ENCODE measurements at regions not wholly inside any gene's neighbourhood (a gene's known extent, or its start where the extent isn't known, plus 50 kb on each side); places are given as distances from the start of the nearest gene placed in this dataset.

GRCh38 chr7:13060173-13060572, 372.7 kb downstream of the ARL4A start:
- H3K27me3 ChIP-seq (replicated peaks; ENCODE audit: insufficient read depth, low read depth, low read length, poor library complexity), result peaks cover 23% of the 10 kb centered on the region
- ChIA-PET CTCF (no interaction called here), POLR2A (ENCODE audit: low non-redundant PET) (no interaction called here)
- intact Hi-C loops (cut with micrococcal nuclease; ENCODE audit: unreplicated experiment), result no loop called here
- TF ChIP-seq EZH2 (IDR thresholded peaks at IDR 0.05; ENCODE audit: borderline replicate concordance, low read depth, low read length, poor library complexity, severe bottlenecking), result no peak
- no peak for TF ChIP-seq CTCF (conservative IDR thresholded peaks at IDR 0.05; ENCODE audit: low read depth, low read length)
- no peaks in the 10 kb centered on the region for H3K36me3 ChIP-seq (ENCODE audit: insufficient read depth, low read length, poor library complexity, severe bottlenecking)
- no peak overlapping the region for H3K4me3 ChIP-seq (ENCODE audit: low read depth, low read length, poor library complexity, severe bottlenecking)
- BruUV-seq (replicated peaks), result no TSS peak
- H3K27ac ChIP-seq (ENCODE audit: low read depth, low read length, poor library complexity, severe bottlenecking), result no peak overlapping the region
- no peaks in the 10 kb centered on the region for H3K9me3 ChIP-seq (ENCODE audit: low read depth, low read length, poor library complexity, severe bottlenecking)
- H3K4me1 ChIP-seq (ENCODE audit: insufficient read depth, low read length, poor library complexity, severe bottlenecking), result no peaks in the 10 kb centered on the region
- DNase-seq (ENCODE audit: low spot score), result no peak

GRCh38 chr7:13061115-13061514, 373.7 kb downstream of the ARL4A start:
- no peaks in the 10 kb centered on the region for H3K9me3 ChIP-seq (ENCODE audit: low read depth, low read length, poor library complexity, severe bottlenecking)
- intact Hi-C loops (cut with micrococcal nuclease; ENCODE audit: unreplicated experiment), result no loop called here
- ChIA-PET CTCF (no interaction called here), POLR2A (ENCODE audit: low non-redundant PET) (no interaction called here)
- BruUV-seq (replicated peaks), result no TSS peak
- no peak overlapping the region for H3K4me3 ChIP-seq (ENCODE audit: low read depth, low read length, poor library complexity, severe bottlenecking)
- TF ChIP-seq EZH2 (IDR thresholded peaks at IDR 0.05; ENCODE audit: borderline replicate concordance, low read depth, low read length, poor library complexity, severe bottlenecking) (no peak), CTCF (conservative IDR thresholded peaks at IDR 0.05; ENCODE audit: low read depth, low read length) (no peak)
- H3K4me1 ChIP-seq (ENCODE audit: insufficient read depth, low read length, poor library complexity, severe bottlenecking), result no peaks in the 10 kb centered on the region
- no peak for DNase-seq (ENCODE audit: low spot score)
- no peak overlapping the region for H3K27ac ChIP-seq (ENCODE audit: low read depth, low read length, poor library complexity, severe bottlenecking)
- H3K27me3 ChIP-seq (replicated peaks; ENCODE audit: insufficient read depth, low read depth, low read length, poor library complexity), result peaks cover 17% of the 10 kb centered on the region
- H3K36me3 ChIP-seq (ENCODE audit: insufficient read depth, low read length, poor library complexity, severe bottlenecking), result no peaks in the 10 kb centered on the region

- H3K27me3 ChIP-seq (replicated peaks; ENCODE audit: insufficient read depth, low read depth, low read length, poor library complexity), result peaks cover 15% of the 10 kb centered on the region
- TF ChIP-seq EZH2 (IDR thresholded peaks at IDR 0.05; ENCODE audit: borderline replicate concordance, low read depth, low read length, poor library complexity, severe bottlenecking) (no peak), CTCF (conservative IDR thresholded peaks at IDR 0.05; ENCODE audit: low read depth, low read length) (no peak)
- intact Hi-C loops (cut with micrococcal nuclease; ENCODE audit: unreplicated experiment), result no loop called here
- POLR2A ChIA-PET (ENCODE audit: low non-redundant PET), result no interaction called here
- DNase-seq (ENCODE audit: low spot score), result no peak
- no peaks in the 10 kb centered on the region for H3K36me3 ChIP-seq (ENCODE audit: insufficient read depth, low read length, poor library complexity, severe bottlenecking)
- BruUV-seq (replicated peaks), result no TSS peak
- no peak overlapping the region for H3K4me3 ChIP-seq (ENCODE audit: low read depth, low read length, poor library complexity, severe bottlenecking)
- H3K9me3 ChIP-seq (ENCODE audit: low read depth, low read length, poor library complexity, severe bottlenecking), result no peaks in the 10 kb centered on the region
- H3K27ac ChIP-seq (ENCODE audit: low read depth, low read length, poor library complexity, severe bottlenecking), result no peak overlapping the region
- no peaks in the 10 kb centered on the region for H3K4me1 ChIP-seq (ENCODE audit: insufficient read depth, low read length, poor library complexity, severe bottlenecking)
- CTCF ChIA-PET, result no interaction called here
Measured at GRCh38 chr7:13062631-13063030, 375.2 kb downstream of the ARL4A start.
